ENCODE measurements at regions not wholly inside any gene's neighbourhood (a gene's known extent, or its start where the extent isn't known, plus 50 kb on each side); places are given as distances from the start of the nearest gene placed in this dataset.

DNA sequence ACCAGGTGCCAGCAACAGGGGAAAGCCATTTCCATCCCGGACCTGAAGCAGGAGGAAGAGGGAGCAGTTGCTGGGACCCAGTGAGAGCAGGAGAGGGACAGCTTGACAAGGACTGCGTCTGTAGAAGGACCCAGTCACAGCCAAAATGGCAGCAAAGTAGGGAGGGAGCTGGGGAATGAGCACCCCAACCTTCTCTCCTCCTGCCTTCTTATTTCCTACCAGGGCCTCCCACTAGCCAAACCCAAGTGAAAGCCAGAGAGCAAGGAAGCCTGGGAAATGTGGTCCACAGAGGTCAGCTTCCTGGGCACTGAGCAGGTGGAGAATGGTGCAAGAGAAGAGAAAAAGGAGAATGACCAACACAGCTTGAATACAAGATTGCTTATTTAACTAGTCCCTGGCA is 108.5 kb upstream of the MYL2 start:
- Histone ChIP-seq H3K9me3 (ENCODE audit: control insufficient read depth in 5 of 5, low read length in 5 of 5) (no peaks in the 10 kb centered on the region), H3K27ac (ENCODE audit: low read depth, low read length) (no peak overlapping the region), H3K9ac (ENCODE audit: low read length in 5 of 5) (no peak overlapping the region), H3K4me1 (ENCODE audit: control insufficient read depth in 5 of 5, insufficient read depth in 5 of 5, low read length in 5 of 5) (peaks cover 0 to 4% (median 3%) of the 10 kb centered on the region in 5 donors), H3K4me3 (ENCODE audit: low read depth in 1 of 5, low read length in 5 of 5) (no peak overlapping the region), H3K36me3 (ENCODE audit: control insufficient read depth in 5 of 5, insufficient read depth in 5 of 5, low read length in 5 of 5) (no peaks in the 10 kb centered on the region), H3K27me3 (ENCODE audit: control insufficient read depth in 5 of 5, insufficient read depth in 4 of 5, low read length in 5 of 5) (peaks cover 30 to 55% (median 33%) of the 10 kb centered on the region in 5 donors)

DNA sequence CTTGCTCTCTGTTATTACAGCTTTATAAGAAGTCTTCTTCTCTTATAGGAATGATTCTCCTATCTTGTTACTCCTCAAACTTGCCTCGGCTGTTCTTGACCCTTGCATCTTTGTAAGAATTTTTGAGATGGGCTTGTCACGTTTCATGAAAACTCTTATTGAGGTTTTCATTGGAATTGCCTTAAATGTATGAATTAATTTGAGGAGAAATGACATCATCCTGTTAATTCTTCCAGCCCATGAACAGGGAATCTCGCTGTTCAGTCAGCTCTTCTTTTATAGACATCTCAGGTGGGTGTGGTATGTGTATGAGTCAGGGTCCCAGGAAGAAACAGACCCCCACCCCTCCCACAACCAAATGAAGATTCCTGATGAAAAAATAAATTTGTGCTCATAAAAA is 107.1 kb upstream of the MYL2 start:
- Histone ChIP-seq H3K27ac (ENCODE audit: low read depth, low read length) (no peak overlapping the region), H3K4me1 (ENCODE audit: control insufficient read depth in 5 of 5, insufficient read depth in 5 of 5, low read length in 5 of 5) (no peaks in the 10 kb centered on the region), H3K9ac (ENCODE audit: low read length in 5 of 5) (no peak overlapping the region), H3K9me3 (ENCODE audit: control insufficient read depth in 5 of 5, low read length in 5 of 5) (no peaks in the 10 kb centered on the region), H3K4me3 (ENCODE audit: low read depth in 1 of 5, low read length in 5 of 5) (no peak overlapping the region), H3K36me3 (ENCODE audit: control insufficient read depth in 5 of 5, insufficient read depth in 5 of 5, low read length in 5 of 5) (no peaks in the 10 kb centered on the region), H3K27me3 (ENCODE audit: control insufficient read depth in 5 of 5, insufficient read depth in 4 of 5, low read length in 5 of 5) (peaks cover 21 to 44% (median 28%) of the 10 kb centered on the region in 5 donors)

DNA sequence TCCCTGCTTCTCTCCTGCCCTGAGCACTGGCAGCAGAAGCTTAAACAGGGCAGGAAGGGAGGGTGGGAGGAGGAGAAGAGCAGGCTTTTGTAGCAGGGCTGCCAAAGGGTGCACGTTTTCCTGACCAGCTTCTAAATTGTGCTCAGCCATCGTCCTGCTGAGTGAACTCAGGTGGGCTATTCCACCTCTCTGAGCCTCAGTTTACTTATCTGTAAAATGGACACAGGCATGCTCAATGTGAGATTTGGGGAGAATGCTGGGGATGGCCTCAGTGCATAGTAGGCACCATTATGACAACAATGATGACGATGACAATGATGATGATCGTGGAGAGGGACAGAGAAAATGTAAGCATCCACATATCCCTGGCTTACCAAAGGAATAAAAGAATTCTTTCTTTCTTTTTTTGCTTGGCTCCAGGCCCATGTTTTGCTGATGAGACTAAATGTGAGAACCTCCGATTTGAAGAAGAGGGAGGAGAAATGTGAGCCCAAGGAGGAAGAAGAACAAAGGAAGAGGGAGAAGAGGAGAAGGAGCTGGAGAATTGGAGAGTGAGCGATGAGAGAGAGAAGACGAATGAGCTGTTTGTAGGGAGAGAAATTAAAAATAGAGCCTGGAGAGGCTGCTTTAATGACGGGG is 105.5 kb upstream of the MYL2 start:
- no peak overlapping the region for H3K27ac ChIP-seq (ENCODE audit: low read depth, low read length)
- peaks cover 0 to 7% (median 4%) of the 10 kb centered on the region in 5 donors for H3K4me1 ChIP-seq (ENCODE audit: control insufficient read depth in 5 of 5, insufficient read depth in 5 of 5, low read length in 5 of 5)
- H3K27me3 ChIP-seq (ENCODE audit: control insufficient read depth in 5 of 5, insufficient read depth in 4 of 5, low read length in 5 of 5): peaks cover 13 to 35% (median 32%) of the 10 kb centered on the region in 5 donors
- no peaks in the 10 kb centered on the region for H3K36me3 ChIP-seq (ENCODE audit: control insufficient read depth in 5 of 5, insufficient read depth in 5 of 5, low read length in 5 of 5)
- no peaks in the 10 kb centered on the region for H3K9me3 ChIP-seq (ENCODE audit: control insufficient read depth in 5 of 5, low read length in 5 of 5)
- no peak overlapping the region for H3K4me3 ChIP-seq (ENCODE audit: low read depth in 1 of 5, low read length in 5 of 5)
- H3K9ac ChIP-seq (ENCODE audit: low read length in 5 of 5): no peak overlapping the region

DNA sequence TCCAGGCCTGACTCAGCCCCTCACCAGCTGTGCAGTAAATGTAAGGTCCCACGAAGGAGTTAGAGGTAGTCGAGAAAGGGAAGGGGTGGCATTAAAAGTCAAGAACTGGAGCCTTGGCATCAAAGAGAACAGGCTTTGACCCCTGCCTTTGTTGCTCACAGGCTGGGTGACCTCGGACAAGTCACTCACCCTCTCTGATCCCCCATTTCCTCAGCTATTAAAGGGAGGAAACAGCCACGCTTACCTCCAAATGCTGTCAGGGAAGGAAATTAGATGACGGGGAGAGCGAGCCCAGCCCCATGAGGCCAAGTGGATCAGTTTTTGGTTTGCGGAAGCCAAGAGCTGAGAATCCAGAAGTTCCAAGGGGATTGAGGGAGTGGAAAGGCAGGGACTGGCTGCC is 104.9 kb upstream of the MYL2 start:
- H3K27ac ChIP-seq (ENCODE audit: low read depth, low read length): no peak overlapping the region
- H3K9ac ChIP-seq (ENCODE audit: low read length in 5 of 5): no peak overlapping the region
- no peaks in the 10 kb centered on the region for H3K36me3 ChIP-seq (ENCODE audit: control insufficient read depth in 5 of 5, insufficient read depth in 5 of 5, low read length in 5 of 5)
- H3K27me3 ChIP-seq (ENCODE audit: control insufficient read depth in 5 of 5, insufficient read depth in 4 of 5, low read length in 5 of 5): peaks cover 13 to 37% (median 34%) of the 10 kb centered on the region in 5 donors
- no peak overlapping the region for H3K4me3 ChIP-seq (ENCODE audit: low read depth in 1 of 5, low read length in 5 of 5)
- H3K4me1 ChIP-seq (ENCODE audit: control insufficient read depth in 5 of 5, insufficient read depth in 5 of 5, low read length in 5 of 5): peaks cover 0 to 7% (median 4%) of the 10 kb centered on the region in 5 donors
- no peaks in the 10 kb centered on the region for H3K9me3 ChIP-seq (ENCODE audit: control insufficient read depth in 5 of 5, low read length in 5 of 5)

DNA sequence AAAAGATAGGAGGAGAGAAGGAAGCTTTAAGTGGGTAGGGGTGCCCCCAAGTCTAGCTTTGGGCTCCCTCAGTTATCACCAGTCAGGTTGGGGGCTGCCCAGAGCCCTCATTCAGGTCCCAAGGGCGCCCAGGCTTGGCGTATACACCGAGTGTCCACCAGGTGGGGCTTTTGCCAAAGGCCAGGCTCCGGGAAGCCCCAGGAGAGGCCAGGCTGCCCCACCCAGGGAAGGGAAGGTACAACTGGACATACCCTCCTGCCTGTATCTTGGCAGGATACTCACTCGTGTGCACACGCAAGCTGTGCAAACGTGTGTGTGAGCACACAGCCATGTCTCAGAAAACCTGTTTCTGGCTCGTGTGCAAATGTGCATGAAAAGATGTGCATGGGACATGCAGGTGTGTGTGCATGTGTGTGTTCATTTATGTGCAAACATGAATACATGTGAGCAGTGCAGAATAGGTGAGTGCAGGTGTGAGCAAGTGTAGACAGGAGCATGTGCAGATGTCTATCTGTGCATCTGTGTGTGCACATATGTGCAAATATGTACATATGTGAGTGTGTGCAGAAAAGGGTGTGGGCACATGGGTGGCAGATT is 103.9 kb upstream of the MYL2 start:
- Histone ChIP-seq H3K27me3 (ENCODE audit: control insufficient read depth in 5 of 5, insufficient read depth in 4 of 5, low read length in 5 of 5) (peaks cover 6 to 32% (median 29%) of the 10 kb centered on the region in 5 donors), H3K4me3 (ENCODE audit: low read depth in 1 of 5, low read length in 5 of 5) (no peak overlapping the region), H3K9me3 (ENCODE audit: control insufficient read depth in 5 of 5, low read length in 5 of 5) (no peaks in the 10 kb centered on the region), H3K4me1 (ENCODE audit: control insufficient read depth in 5 of 5, insufficient read depth in 5 of 5, low read length in 5 of 5) (peaks cover 0 to 7% (median 4%) of the 10 kb centered on the region in 5 donors), H3K9ac (ENCODE audit: low read length in 5 of 5) (no peak overlapping the region), H3K36me3 (ENCODE audit: control insufficient read depth in 5 of 5, insufficient read depth in 5 of 5, low read length in 5 of 5) (no peaks in the 10 kb centered on the region), H3K27ac (ENCODE audit: low read depth, low read length) (no peak overlapping the region)

DNA sequence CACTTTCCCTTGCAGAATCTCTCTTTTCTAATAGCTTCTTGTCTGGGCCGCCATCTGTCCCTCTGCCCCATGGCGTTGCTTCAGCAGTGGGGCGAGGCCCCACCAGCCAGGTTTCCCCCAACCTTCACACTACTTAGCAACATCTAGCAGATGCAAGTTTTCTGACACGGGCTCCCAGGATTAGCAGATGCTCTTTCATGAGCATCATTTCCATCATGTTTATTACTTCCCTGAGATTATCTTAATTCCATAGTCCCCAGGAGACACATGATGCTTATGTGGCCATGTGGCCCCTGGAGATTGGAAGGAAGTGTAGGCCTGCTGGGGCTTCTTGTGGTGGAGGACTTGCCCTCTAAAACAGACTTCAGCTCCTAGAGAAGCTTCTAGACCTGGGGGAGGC is 102.0 kb upstream of the MYL2 start:
- no peaks in the 10 kb centered on the region for H3K9me3 ChIP-seq (ENCODE audit: control insufficient read depth in 5 of 5, low read length in 5 of 5)
- no peak overlapping the region for H3K9ac ChIP-seq (ENCODE audit: low read length in 5 of 5)
- no peak overlapping the region for H3K4me3 ChIP-seq (ENCODE audit: low read depth in 1 of 5, low read length in 5 of 5)
- H3K4me1 ChIP-seq (ENCODE audit: control insufficient read depth in 5 of 5, insufficient read depth in 5 of 5, low read length in 5 of 5): peaks cover 0 to 7% (median 4%) of the 10 kb centered on the region in 5 donors
- H3K27me3 ChIP-seq (ENCODE audit: control insufficient read depth in 5 of 5, insufficient read depth in 4 of 5, low read length in 5 of 5): peaks cover 5 to 28% (median 21%) of the 10 kb centered on the region in 5 donors
- no peak overlapping the region for H3K27ac ChIP-seq (ENCODE audit: low read depth, low read length)
- no peaks in the 10 kb centered on the region for H3K36me3 ChIP-seq (ENCODE audit: control insufficient read depth in 5 of 5, insufficient read depth in 5 of 5, low read length in 5 of 5)

DNA sequence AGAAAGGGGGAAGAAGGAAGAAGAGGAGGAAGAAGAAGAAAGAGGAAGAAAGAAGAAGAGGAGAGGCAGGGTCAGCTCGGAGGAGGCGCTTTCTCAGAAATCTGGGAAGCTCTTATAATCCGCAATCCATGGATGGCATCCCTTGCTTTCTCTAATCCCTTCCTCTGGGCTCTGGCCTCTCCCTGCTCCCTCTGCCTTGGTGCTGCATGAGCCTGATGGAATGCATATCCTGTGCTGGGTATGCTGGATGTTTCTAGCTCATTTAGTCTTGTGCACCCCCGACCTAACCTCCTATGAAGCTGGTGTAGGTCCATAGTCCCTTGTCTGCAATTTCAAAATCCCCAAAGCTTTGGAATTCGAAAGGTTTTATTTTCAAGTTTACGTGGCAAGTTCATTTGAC is 94.2 kb upstream of the MYL2 start:
- Histone ChIP-seq H3K4me3 (ENCODE audit: low read depth in 1 of 5, low read length in 5 of 5) (no peak overlapping the region), H3K36me3 (ENCODE audit: control insufficient read depth in 5 of 5, insufficient read depth in 5 of 5, low read length in 5 of 5) (no peaks in the 10 kb centered on the region), H3K9ac (ENCODE audit: low read length in 5 of 5) (no peak overlapping the region), H3K27me3 (ENCODE audit: control insufficient read depth in 5 of 5, insufficient read depth in 4 of 5, low read length in 5 of 5) (peaks cover 0 to 13% (median 2%) of the 10 kb centered on the region in 5 donors), H3K9me3 (ENCODE audit: control insufficient read depth in 5 of 5, low read length in 5 of 5) (peaks cover 0 to 6% (median 4%) of the 10 kb centered on the region in 5 donors), H3K27ac (ENCODE audit: low read depth, low read length) (no peak overlapping the region), H3K4me1 (ENCODE audit: control insufficient read depth in 5 of 5, insufficient read depth in 5 of 5, low read length in 5 of 5) (no peaks in the 10 kb centered on the region)

DNA sequence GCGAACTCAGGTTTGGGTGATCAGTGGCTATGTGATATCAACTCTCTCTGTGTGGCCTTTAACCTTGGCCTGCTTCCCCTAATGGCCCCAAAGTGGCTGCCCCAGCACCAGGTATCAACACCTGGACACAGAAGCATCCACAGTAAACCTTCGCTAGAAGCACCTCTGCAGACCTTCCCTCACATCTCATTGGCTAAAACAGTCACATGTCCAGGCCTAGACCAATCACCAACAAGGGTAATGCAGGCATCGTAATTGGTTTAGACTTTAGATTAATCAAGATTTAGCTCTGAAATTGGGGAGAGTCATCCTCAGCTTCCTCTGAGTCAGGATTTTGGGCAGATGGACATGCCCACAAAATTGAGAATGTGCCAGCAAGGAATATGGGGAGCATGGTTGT is 92.5 kb upstream of the MYL2 start:
- Histone ChIP-seq H3K27me3 (ENCODE audit: control insufficient read depth in 5 of 5, insufficient read depth in 4 of 5, low read length in 5 of 5) (peaks cover 0 to 13% (median 2%) of the 10 kb centered on the region in 5 donors), H3K4me3 (ENCODE audit: low read depth in 1 of 5, low read length in 5 of 5) (no peak overlapping the region), H3K27ac (ENCODE audit: low read depth, low read length) (no peak overlapping the region)

DNA sequence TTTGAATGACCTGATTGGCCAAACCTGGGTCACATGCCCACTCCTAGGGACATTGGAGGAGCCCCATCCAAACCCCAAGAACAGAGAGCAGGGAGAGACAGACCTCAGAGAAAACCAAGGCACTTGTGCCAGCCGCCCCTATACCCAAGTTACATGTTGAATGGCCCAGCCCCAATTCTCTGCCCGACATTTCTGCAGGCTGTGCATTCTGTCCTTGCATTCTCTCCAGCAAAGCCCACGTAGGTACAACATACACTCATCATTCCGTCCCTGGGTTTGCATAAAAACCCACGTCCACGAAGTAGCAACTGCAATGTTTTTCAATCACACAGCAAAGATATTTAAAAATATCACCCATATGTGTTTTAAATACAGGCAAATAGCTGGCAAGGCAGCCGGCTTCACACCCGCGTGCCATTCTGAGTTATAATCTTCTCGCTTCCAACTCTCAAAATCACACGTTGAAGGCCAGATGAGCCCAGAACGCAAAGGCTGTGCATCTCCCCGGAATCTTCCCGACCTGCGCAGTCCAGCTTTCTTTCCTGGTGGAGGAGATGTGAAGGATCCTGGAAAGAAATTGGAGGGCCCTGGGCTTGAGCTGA is 91.7 kb upstream of the MYL2 start:
- H3K27ac ChIP-seq (ENCODE audit: low read depth, low read length): no peak overlapping the region
- H3K27me3 ChIP-seq (ENCODE audit: control insufficient read depth in 5 of 5, insufficient read depth in 4 of 5, low read length in 5 of 5): peaks cover 0 to 9% (median 2%) of the 10 kb centered on the region in 5 donors
- no peaks in the 10 kb centered on the region for H3K36me3 ChIP-seq (ENCODE audit: control insufficient read depth in 5 of 5, insufficient read depth in 5 of 5, low read length in 5 of 5)
- H3K9me3 ChIP-seq (ENCODE audit: control insufficient read depth in 5 of 5, low read length in 5 of 5): peaks cover 0 to 6% (median 4%) of the 10 kb centered on the region in 5 donors
- H3K4me3 ChIP-seq (ENCODE audit: low read depth in 1 of 5, low read length in 5 of 5): no peak overlapping the region
- no peak overlapping the region for H3K9ac ChIP-seq (ENCODE audit: low read length in 5 of 5)
- H3K4me1 ChIP-seq (ENCODE audit: control insufficient read depth in 5 of 5, insufficient read depth in 5 of 5, low read length in 5 of 5): no peaks in the 10 kb centered on the region

More for the DNA sequence above, 92.5 kb upstream of the MYL2 start:
- Histone ChIP-seq H3K9ac (ENCODE audit: low read length in 5 of 5) (no peak overlapping the region), H3K9me3 (ENCODE audit: control insufficient read depth in 5 of 5, low read length in 5 of 5) (peaks cover 0 to 6% (median 4%) of the 10 kb centered on the region in 5 donors), H3K4me1 (ENCODE audit: control insufficient read depth in 5 of 5, insufficient read depth in 5 of 5, low read length in 5 of 5) (no peaks in the 10 kb centered on the region), H3K36me3 (ENCODE audit: control insufficient read depth in 5 of 5, insufficient read depth in 5 of 5, low read length in 5 of 5) (no peaks in the 10 kb centered on the region)

All from subcutaneous abdominal adipose tissue (tissue), 5 donors.